C4-2B (cell line): ENCODE measurements at regions not wholly inside any gene's neighbourhood (a gene's known extent, or its start where the extent isn't known, plus 50 kb on each side); places are given as distances from the start of the nearest gene placed in this dataset.

ENCODE experiments used
- CTCF ChIP-seq: fragments of 450-650 bp; conservative IDR thresholded peaks from 2 replicates; pipeline ENCODE4 v1.5.1; 2017; ENCODE audit warnings: mild to moderate bottlenecking
- ZFX ChIP-seq: fragments of 450-650 bp; IDR thresholded peaks from 2 replicates; pipeline ENCODE4 v1.6.1; 2017

DNA sequence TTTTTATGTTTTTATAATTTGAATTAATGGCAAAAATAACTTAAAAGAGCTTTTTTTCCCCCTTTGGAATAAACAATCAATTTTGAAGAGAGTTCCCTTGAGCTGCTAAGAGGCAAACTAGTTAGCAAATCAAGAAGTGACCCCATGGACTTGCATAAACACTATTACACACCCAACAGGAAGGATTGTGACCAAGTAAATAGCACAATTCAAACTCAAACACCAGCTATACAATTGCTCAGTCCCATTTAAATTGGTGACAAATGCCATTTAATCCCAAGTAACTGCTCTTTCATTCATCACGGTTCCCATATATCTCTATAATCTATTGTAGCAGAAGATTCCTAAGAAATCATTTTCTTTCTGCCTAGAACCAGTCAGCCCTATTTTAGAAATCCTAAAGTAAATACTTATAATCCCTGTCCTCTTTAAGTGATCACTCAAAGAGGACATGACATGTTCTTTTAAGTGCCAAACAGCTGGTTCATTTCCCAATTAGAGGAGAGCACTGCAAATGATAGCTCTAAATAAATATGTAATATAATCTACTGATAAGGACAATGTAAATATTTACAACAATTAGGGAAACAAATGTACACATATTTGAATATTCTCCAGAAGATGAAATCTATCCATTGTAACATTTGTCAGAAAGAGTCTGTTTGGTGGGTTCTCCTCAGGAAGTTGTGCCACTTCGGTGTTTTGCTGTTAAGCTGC, 137.8 kb upstream of the ADAMTS9 start:
- TF ChIP-seq CTCF (no peak), ZFX (no peak)
